Memory B cell (primary cell): ENCODE measurements at regions not wholly inside any gene's neighbourhood (a gene's known extent, or its start where the extent isn't known, plus 50 kb on each side); places are given as distances from the start of the nearest gene placed in this dataset.

Experiments used
- ATAC-seq: fragments of 150-1000 bp; cut with Tn5 transposase; 2 replicates; pipeline ENCODE4 v1.10.0; 2021; ENCODE audit warnings: low read depth, mild to moderate bottlenecking, moderate library complexity
- DNase-seq, 2 donors: peaks; one replicate each; pipeline ENCODE4 v3.0.0; 2022; ENCODE audit warnings: low spot score in 2 of 2
- H3K27ac Mint-ChIP-seq: one replicate; pipeline ENCODE4 v1.8.0; 2022; ENCODE audit warnings: mild to moderate bottlenecking, moderate library complexity, mixed read lengths
- H3K27me3 Mint-ChIP-seq: one replicate; pipeline ENCODE4 v1.8.0; 2022; ENCODE audit warnings: mixed read lengths
- H3K36me3 Mint-ChIP-seq: one replicate; pipeline ENCODE4 v1.8.0; 2022; ENCODE audit warnings: mild to moderate bottlenecking, mixed read lengths
- H3K4me1 Mint-ChIP-seq: one replicate; pipeline ENCODE4 v1.8.0; 2022; ENCODE audit warnings: mixed read lengths
- H3K4me3 Mint-ChIP-seq: one replicate; pipeline ENCODE4 v1.8.0; 2022; ENCODE audit warnings: mild to moderate bottlenecking, moderate library complexity, mixed read lengths
- H3K9me3 Mint-ChIP-seq: one replicate; pipeline ENCODE4 v1.8.0; 2022; ENCODE audit warnings: mixed read lengths

DNA sequence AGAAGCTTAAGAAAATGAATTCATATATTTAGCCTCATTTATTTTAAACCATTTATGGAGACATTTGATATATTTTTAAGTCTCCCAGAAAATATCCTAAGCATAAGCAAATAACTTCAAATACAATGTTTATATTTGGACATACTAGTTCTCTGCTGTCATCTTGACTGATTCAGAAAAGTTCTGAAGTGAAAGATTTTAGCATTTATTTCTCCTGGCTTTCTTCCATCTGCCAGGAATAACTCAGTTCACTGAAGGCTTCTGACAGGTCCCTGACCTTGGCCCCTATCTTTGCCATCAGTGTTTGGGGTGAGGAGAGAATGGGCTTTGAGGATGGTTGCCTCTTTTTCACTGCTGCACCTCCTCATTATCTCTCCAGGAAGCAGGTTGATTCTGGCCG lies 115.7 kb downstream of the SLIT2 start:
- Mint-ChIP-seq H3K36me3 (no peaks in the 10 kb centered on the region), H3K4me1 (no peaks in the 10 kb centered on the region), H3K27ac (no peak overlapping the region), H3K4me3 (no peak overlapping the region), H3K27me3 (peaks cover 1% of the 10 kb centered on the region), H3K9me3 (peaks cover 1% of the 10 kb centered on the region)
- no peak for ATAC-seq
- DNase-seq = no peak

- Mint-ChIP-seq H3K27ac (no peak overlapping the region), H3K4me1 (no peaks in the 10 kb centered on the region), H3K4me3 (no peak overlapping the region), H3K36me3 (no peaks in the 10 kb centered on the region), H3K9me3 (peaks cover 1% of the 10 kb centered on the region), H3K27me3 (peaks cover 1% of the 10 kb centered on the region)
- no peak for DNase-seq
- no peak for ATAC-seq
Measured at GRCh38 chr4:20368926-20369325, 117.2 kb downstream of the SLIT2 start.

DNA sequence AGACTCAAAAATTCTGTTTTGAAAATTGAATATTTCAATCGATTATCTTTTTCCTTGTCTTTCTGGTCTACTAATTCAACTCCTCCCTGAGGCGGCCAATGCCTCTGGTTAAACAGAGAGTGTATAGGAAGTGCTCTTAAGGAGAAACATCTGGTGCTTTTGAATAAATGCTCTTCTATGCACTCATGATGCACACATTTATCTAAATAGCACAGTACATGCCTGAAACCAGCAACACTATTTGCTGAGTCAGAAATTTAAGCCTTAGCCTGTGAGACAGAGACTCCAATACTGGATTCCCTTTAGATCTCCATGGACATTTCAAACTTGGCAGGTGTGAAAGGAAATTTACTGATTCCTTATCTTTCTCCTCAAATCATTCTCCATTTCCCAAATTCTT lies 118.6 kb downstream of the SLIT2 start:
- H3K27ac Mint-ChIP-seq = no peak overlapping the region
- peaks cover 1% of the 10 kb centered on the region for H3K27me3 Mint-ChIP-seq
- no peak overlapping the region for H3K4me3 Mint-ChIP-seq
- no peak for ATAC-seq
- no peaks in the 10 kb centered on the region for H3K36me3 Mint-ChIP-seq
- peaks cover 1% of the 10 kb centered on the region for H3K9me3 Mint-ChIP-seq
- DNase-seq = no peak
- no peaks in the 10 kb centered on the region for H3K4me1 Mint-ChIP-seq

- Mint-ChIP-seq H3K27ac (no peak overlapping the region), H3K36me3 (no peaks in the 10 kb centered on the region), H3K9me3 (no peaks in the 10 kb centered on the region), H3K27me3 (peaks cover 5% of the 10 kb centered on the region), H3K4me3 (no peak overlapping the region), H3K4me1 (no peaks in the 10 kb centered on the region)
- no peak for ATAC-seq
- DNase-seq = no peak
Measured at GRCh38 chr4:20376070-20376469, 124.4 kb downstream of the SLIT2 start.

- DNase-seq (no peak), ATAC-seq (no peak)
- H3K36me3 Mint-ChIP-seq = no peaks in the 10 kb centered on the region
- H3K27me3 Mint-ChIP-seq = peaks cover 5% of the 10 kb centered on the region
- H3K27ac Mint-ChIP-seq = no peak overlapping the region
- no peaks in the 10 kb centered on the region for H3K4me1 Mint-ChIP-seq
- no peak overlapping the region for H3K4me3 Mint-ChIP-seq
- no peaks in the 10 kb centered on the region for H3K9me3 Mint-ChIP-seq
Measured at GRCh38 chr4:20378181-20378580, 126.5 kb downstream of the SLIT2 start.

GRCh38 chr4:20381005-20381404 lies 129.3 kb downstream of the SLIT2 start:
- DNase-seq (no peak), ATAC-seq (no peak)
- Mint-ChIP-seq H3K4me1 (no peaks in the 10 kb centered on the region), H3K27me3 (peaks cover 5% of the 10 kb centered on the region), H3K4me3 (no peak overlapping the region), H3K27ac (no peak overlapping the region), H3K36me3 (no peaks in the 10 kb centered on the region), H3K9me3 (no peaks in the 10 kb centered on the region)

GRCh38 chr4:20383283-20383682 lies 131.6 kb downstream of the SLIT2 start:
- no peak overlapping the region for H3K4me3 Mint-ChIP-seq
- peaks cover 2% of the 10 kb centered on the region for H3K27me3 Mint-ChIP-seq
- no peak for DNase-seq
- ATAC-seq = no peak
- H3K9me3 Mint-ChIP-seq = no peaks in the 10 kb centered on the region
- H3K27ac Mint-ChIP-seq = no peak overlapping the region
- H3K36me3 Mint-ChIP-seq = no peaks in the 10 kb centered on the region
- H3K4me1 Mint-ChIP-seq = no peaks in the 10 kb centered on the region

GRCh38 chr4:20383969-20384368 lies 132.3 kb downstream of the SLIT2 start:
- DNase-seq (no peak), ATAC-seq (no peak)
- Mint-ChIP-seq H3K4me1 (no peaks in the 10 kb centered on the region), H3K36me3 (no peaks in the 10 kb centered on the region), H3K4me3 (no peak overlapping the region), H3K27ac (no peak overlapping the region), H3K27me3 (peaks cover 2% of the 10 kb centered on the region), H3K9me3 (no peaks in the 10 kb centered on the region)

DNA sequence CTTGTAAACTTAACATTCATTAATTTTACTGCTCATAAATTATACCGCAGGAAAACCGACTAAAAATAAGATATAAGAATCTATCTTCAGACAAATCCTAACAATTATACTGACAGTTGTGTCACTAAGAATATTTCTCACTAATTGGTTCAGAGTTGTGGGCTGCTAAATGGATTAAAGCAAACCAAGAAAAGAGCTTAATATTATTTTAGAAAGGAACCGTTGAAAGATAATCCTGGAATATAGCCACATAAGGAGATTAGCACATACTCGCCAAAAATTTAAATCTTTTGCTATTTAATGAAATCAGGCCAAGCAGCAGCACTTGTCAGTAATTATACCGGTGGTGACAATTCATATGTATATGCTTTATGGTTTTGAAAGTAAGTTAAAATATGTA lies 132.8 kb downstream of the SLIT2 start:
- Mint-ChIP-seq H3K4me3 (no peak overlapping the region), H3K9me3 (no peaks in the 10 kb centered on the region), H3K4me1 (no peaks in the 10 kb centered on the region), H3K27me3 (peaks cover 2% of the 10 kb centered on the region), H3K27ac (no peak overlapping the region), H3K36me3 (no peaks in the 10 kb centered on the region)
- ATAC-seq = no peak
- no peak for DNase-seq

GRCh38 chr4:20386001-20386740 lies 134.5 kb downstream of the SLIT2 start:
- Mint-ChIP-seq H3K4me1 (no peaks in the 10 kb centered on the region), H3K4me3 (no peak overlapping the region), H3K9me3 (no peaks in the 10 kb centered on the region), H3K27me3 (no peaks in the 10 kb centered on the region), H3K36me3 (no peaks in the 10 kb centered on the region), H3K27ac (no peak overlapping the region)
- DNase-seq = no peak
- ATAC-seq = no peak

- Mint-ChIP-seq H3K9me3 (no peaks in the 10 kb centered on the region), H3K27ac (no peak overlapping the region), H3K36me3 (no peaks in the 10 kb centered on the region), H3K4me1 (no peaks in the 10 kb centered on the region), H3K27me3 (no peaks in the 10 kb centered on the region), H3K4me3 (no peak overlapping the region)
- no peak for ATAC-seq
- DNase-seq = no peak
Measured at GRCh38 chr4:20386906-20387305, 135.2 kb downstream of the SLIT2 start.

- no peaks in the 10 kb centered on the region for H3K4me1 Mint-ChIP-seq
- H3K36me3 Mint-ChIP-seq = no peaks in the 10 kb centered on the region
- DNase-seq (no peak), ATAC-seq (no peak)
- no peak overlapping the region for H3K27ac Mint-ChIP-seq
- H3K27me3 Mint-ChIP-seq = no peaks in the 10 kb centered on the region
- no peak overlapping the region for H3K4me3 Mint-ChIP-seq
- no peaks in the 10 kb centered on the region for H3K9me3 Mint-ChIP-seq
Measured at GRCh38 chr4:20391198-20391597, 139.5 kb downstream of the SLIT2 start.

DNA sequence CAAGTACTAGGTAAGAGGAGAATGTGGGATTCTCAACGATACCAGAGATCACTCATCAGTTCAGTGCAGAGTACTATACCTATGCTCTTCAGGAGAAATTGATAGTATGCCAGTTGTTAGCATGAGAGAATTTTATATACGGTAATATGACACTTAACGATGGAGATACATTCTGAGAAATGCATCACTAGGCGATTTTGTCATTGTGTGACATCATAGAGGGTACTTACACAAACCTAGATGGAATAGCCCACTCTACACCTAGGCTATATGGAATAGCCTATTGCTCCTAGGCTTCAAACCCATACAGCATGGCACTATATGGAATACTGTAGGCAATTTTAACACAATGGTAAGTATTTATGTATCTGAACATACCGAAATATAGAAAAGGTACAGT lies 140.2 kb downstream of the SLIT2 start:
- Mint-ChIP-seq H3K4me1 (no peaks in the 10 kb centered on the region), H3K4me3 (no peak overlapping the region), H3K36me3 (no peaks in the 10 kb centered on the region), H3K27ac (no peak overlapping the region), H3K9me3 (no peaks in the 10 kb centered on the region), H3K27me3 (no peaks in the 10 kb centered on the region)
- DNase-seq (no peak), ATAC-seq (no peak)

DNA sequence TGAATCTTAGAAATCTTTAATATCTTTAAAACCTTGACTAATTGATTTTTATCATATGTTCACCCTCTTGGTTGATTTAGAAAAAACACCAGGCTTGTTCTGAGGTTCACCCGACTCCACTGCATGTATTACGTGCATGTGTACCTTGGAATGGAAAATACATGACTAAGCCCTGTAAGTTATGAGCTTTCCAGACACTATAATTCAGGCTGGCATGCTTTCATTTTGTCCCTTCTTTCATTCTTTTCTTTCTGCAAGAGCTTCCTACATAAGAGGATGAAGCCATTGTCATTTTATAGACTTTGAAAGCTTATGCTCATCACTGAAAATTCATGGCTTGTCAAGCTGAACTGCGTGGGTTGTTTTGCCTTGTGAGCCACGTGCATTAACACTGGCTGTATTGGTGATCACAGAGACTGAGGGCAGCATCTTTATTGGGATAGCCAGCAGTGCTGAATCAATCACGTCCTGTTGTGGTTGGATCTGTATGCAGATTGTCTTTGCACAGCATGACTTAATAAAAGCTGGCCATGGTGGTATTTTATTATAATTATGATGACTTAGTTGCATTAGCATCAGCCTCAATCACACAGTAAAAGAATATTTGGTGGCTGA lies 141.9 kb downstream of the SLIT2 start:
- H3K4me1 Mint-ChIP-seq = no peaks in the 10 kb centered on the region
- H3K27me3 Mint-ChIP-seq = no peaks in the 10 kb centered on the region
- no peak overlapping the region for H3K4me3 Mint-ChIP-seq
- H3K27ac Mint-ChIP-seq = no peak overlapping the region
- ATAC-seq (no peak), DNase-seq (no peak)
- H3K36me3 Mint-ChIP-seq = no peaks in the 10 kb centered on the region
- H3K9me3 Mint-ChIP-seq = no peaks in the 10 kb centered on the region

DNA sequence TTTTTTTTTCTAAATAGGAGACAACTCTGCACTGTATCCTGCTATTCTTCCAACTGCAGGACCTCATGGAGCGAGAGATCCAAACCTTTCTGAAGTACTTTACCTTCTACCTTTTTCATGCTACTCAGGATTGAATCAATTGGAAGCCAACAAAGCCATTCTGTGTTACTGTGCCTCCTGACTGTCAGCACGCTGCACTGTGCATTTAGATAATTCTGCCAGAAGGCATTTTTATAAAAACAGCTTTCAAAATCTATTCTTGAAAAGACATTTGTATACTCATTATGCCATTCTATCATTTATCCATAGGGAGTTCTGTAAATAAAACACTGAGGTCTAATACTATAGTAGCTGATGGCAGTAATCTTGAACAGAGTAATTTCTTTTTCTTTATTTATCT lies 142.8 kb downstream of the SLIT2 start:
- no peaks in the 10 kb centered on the region for H3K9me3 Mint-ChIP-seq
- H3K4me1 Mint-ChIP-seq = no peaks in the 10 kb centered on the region
- no peaks in the 10 kb centered on the region for H3K27me3 Mint-ChIP-seq
- DNase-seq (no peak), ATAC-seq (no peak)
- H3K4me3 Mint-ChIP-seq = no peak overlapping the region
- H3K27ac Mint-ChIP-seq = no peak overlapping the region
- no peaks in the 10 kb centered on the region for H3K36me3 Mint-ChIP-seq
